ENCODE measurements at regions not wholly inside any gene's neighbourhood (a gene's known extent, or its start where the extent isn't known, plus 50 kb on each side); places are given as distances from the start of the nearest gene placed in this dataset.

GRCh38 chr6:114588726-114589125 is 245.9 kb upstream of the HS3ST5 start:
- TF ChIP-seq CTCF (IDR thresholded peaks at IDR 0.05) (no peak), POLR2A (IDR thresholded peaks at IDR 0.05) (no peak), POLR2AphosphoS5 (IDR thresholded peaks at IDR 0.05) (no peak)
